T-helper 17 cell (primary cell): ENCODE measurements at regions not wholly inside any gene's neighbourhood (a gene's known extent, or its start where the extent isn't known, plus 50 kb on each side); places are given as distances from the start of the nearest gene placed in this dataset.

Source experiments
- ATAC-seq: fragments of 150-1000 bp; cut with Tn5 transposase; 2 replicates; pipeline ENCODE4 v1.10.0; 2021; ENCODE audit warnings: mild to moderate bottlenecking, moderate library complexity
- DNase-seq, 3 donors: peaks; one replicate each; pipeline versions ENCODE4 v3.0.0 to v3.0.0-alpha.2; 2020 to 2021
- H3K9me3 ChIP-seq: one replicate; pipeline ENCODE4 v1.7.0; 2013; ENCODE audit warnings: low read length, mild to moderate bottlenecking; ENCODE audit not compliant: control insufficient read depth, poor library complexity, severe bottlenecking
- H3K27ac Mint-ChIP-seq: one replicate; pipeline ENCODE4 v1.8.0; 2022; ENCODE audit warnings: mild to moderate bottlenecking, moderate library complexity, mixed read lengths
- H3K27me3 Mint-ChIP-seq: one replicate; pipeline ENCODE4 v1.8.0; 2022; ENCODE audit warnings: mixed read lengths
- H3K36me3 Mint-ChIP-seq: one replicate; pipeline ENCODE4 v1.8.0; 2022; ENCODE audit warnings: low read depth, mixed read lengths
- H3K4me1 Mint-ChIP-seq: one replicate; pipeline ENCODE4 v1.8.0; 2022; ENCODE audit warnings: mild to moderate bottlenecking, mixed read lengths
- H3K4me3 Mint-ChIP-seq: one replicate; pipeline ENCODE4 v1.8.0; 2022; ENCODE audit warnings: mild to moderate bottlenecking, moderate library complexity, mixed read lengths

- no peaks in the 10 kb centered on the region for H3K36me3 Mint-ChIP-seq
- no peaks in the 10 kb centered on the region for H3K9me3 ChIP-seq
- DNase-seq: no peak
- H3K4me3 Mint-ChIP-seq: no peak overlapping the region
- no peaks in the 10 kb centered on the region for H3K27me3 Mint-ChIP-seq
- no peak for ATAC-seq
- H3K27ac Mint-ChIP-seq: no peak overlapping the region
- no peaks in the 10 kb centered on the region for H3K4me1 Mint-ChIP-seq
Observed at GRCh38 chr7:136807598-136807997, 60.9 kb upstream of the CHRM2 start.

- ATAC-seq (no peak), DNase-seq (no peak)
- H3K36me3 Mint-ChIP-seq: no peaks in the 10 kb centered on the region
- H3K9me3 ChIP-seq: no peaks in the 10 kb centered on the region
- H3K4me1 Mint-ChIP-seq: no peaks in the 10 kb centered on the region
- H3K27me3 Mint-ChIP-seq: no peaks in the 10 kb centered on the region
- H3K27ac Mint-ChIP-seq: no peak overlapping the region
- H3K4me3 Mint-ChIP-seq: no peak overlapping the region
Observed at GRCh38 chr7:136803028-136803427, 65.4 kb upstream of the CHRM2 start.

- Mint-ChIP-seq H3K4me3 (no peak overlapping the region), H3K36me3 (no peaks in the 10 kb centered on the region), H3K4me1 (no peaks in the 10 kb centered on the region), H3K27me3 (no peaks in the 10 kb centered on the region), H3K27ac (no peak overlapping the region)
- DNase-seq: no peak
- ATAC-seq: no peak
- H3K9me3 ChIP-seq: no peaks in the 10 kb centered on the region
Observed at GRCh38 chr7:136783934-136784333, 84.5 kb upstream of the CHRM2 start.

GRCh38 chr7:136741941-136742340 is 126.5 kb upstream of the CHRM2 start:
- no peaks in the 10 kb centered on the region for H3K9me3 ChIP-seq
- Mint-ChIP-seq H3K27ac (no peak overlapping the region), H3K4me3 (no peak overlapping the region), H3K4me1 (no peaks in the 10 kb centered on the region), H3K36me3 (no peaks in the 10 kb centered on the region), H3K27me3 (no peaks in the 10 kb centered on the region)
- DNase-seq (no peak), ATAC-seq (no peak)

- DNase-seq (no peak), ATAC-seq (no peak)
- no peaks in the 10 kb centered on the region for H3K9me3 ChIP-seq
- no peaks in the 10 kb centered on the region for H3K36me3 Mint-ChIP-seq
- H3K27me3 Mint-ChIP-seq: no peaks in the 10 kb centered on the region
- no peak overlapping the region for H3K27ac Mint-ChIP-seq
- H3K4me3 Mint-ChIP-seq: no peak overlapping the region
- H3K4me1 Mint-ChIP-seq: no peaks in the 10 kb centered on the region
Observed at GRCh38 chr7:136728945-136729344, 139.5 kb upstream of the CHRM2 start.

- no peaks in the 10 kb centered on the region for H3K9me3 ChIP-seq
- no peaks in the 10 kb centered on the region for H3K4me1 Mint-ChIP-seq
- H3K27me3 Mint-ChIP-seq: no peaks in the 10 kb centered on the region
- no peak overlapping the region for H3K27ac Mint-ChIP-seq
- no peak overlapping the region for H3K4me3 Mint-ChIP-seq
- no peaks in the 10 kb centered on the region for H3K36me3 Mint-ChIP-seq
- ATAC-seq (no peak), DNase-seq (no peak)
Observed at GRCh38 chr7:136726460-136726859, 142.0 kb upstream of the CHRM2 start.

GRCh38 chr7:136717910-136718557 is 150.4 kb upstream of the CHRM2 start:
- Mint-ChIP-seq H3K4me1 (no peaks in the 10 kb centered on the region), H3K36me3 (no peaks in the 10 kb centered on the region), H3K27me3 (no peaks in the 10 kb centered on the region), H3K4me3 (no peak overlapping the region), H3K27ac (no peak overlapping the region)
- no peak for DNase-seq
- H3K9me3 ChIP-seq: no peaks in the 10 kb centered on the region
- no peak for ATAC-seq

- Mint-ChIP-seq H3K4me1 (no peaks in the 10 kb centered on the region), H3K27me3 (no peaks in the 10 kb centered on the region), H3K27ac (no peak overlapping the region), H3K4me3 (no peak overlapping the region), H3K36me3 (no peaks in the 10 kb centered on the region)
- DNase-seq (no peak), ATAC-seq (no peak)
- no peaks in the 10 kb centered on the region for H3K9me3 ChIP-seq
Observed at GRCh38 chr7:136714062-136714461, 154.4 kb upstream of the CHRM2 start.

- no peak for ATAC-seq
- H3K27me3 Mint-ChIP-seq: no peaks in the 10 kb centered on the region
- DNase-seq: no peak
- H3K36me3 Mint-ChIP-seq: no peaks in the 10 kb centered on the region
- no peak overlapping the region for H3K4me3 Mint-ChIP-seq
- H3K27ac Mint-ChIP-seq: no peak overlapping the region
- no peaks in the 10 kb centered on the region for H3K9me3 ChIP-seq
- H3K4me1 Mint-ChIP-seq: no peaks in the 10 kb centered on the region
Observed at GRCh38 chr7:136710751-136711150, 157.7 kb upstream of the CHRM2 start.

- DNase-seq: no peak
- no peaks in the 10 kb centered on the region for H3K27me3 Mint-ChIP-seq
- ATAC-seq: no peak
- no peak overlapping the region for H3K27ac Mint-ChIP-seq
- no peaks in the 10 kb centered on the region for H3K4me1 Mint-ChIP-seq
- no peaks in the 10 kb centered on the region for H3K36me3 Mint-ChIP-seq
- H3K9me3 ChIP-seq: no peaks in the 10 kb centered on the region
- H3K4me3 Mint-ChIP-seq: no peak overlapping the region
Observed at GRCh38 chr7:136709876-136710275, 158.6 kb upstream of the CHRM2 start.

- ATAC-seq (no peak), DNase-seq (no peak)
- H3K27me3 Mint-ChIP-seq: no peaks in the 10 kb centered on the region
- no peak overlapping the region for H3K27ac Mint-ChIP-seq
- no peak overlapping the region for H3K4me3 Mint-ChIP-seq
- H3K9me3 ChIP-seq: no peaks in the 10 kb centered on the region
- no peaks in the 10 kb centered on the region for H3K36me3 Mint-ChIP-seq
- H3K4me1 Mint-ChIP-seq: no peaks in the 10 kb centered on the region
Observed at GRCh38 chr7:136702913-136703312, 165.5 kb upstream of the CHRM2 start.

GRCh38 chr7:136698977-136699376 is 169.5 kb upstream of the CHRM2 start:
- Mint-ChIP-seq H3K36me3 (no peaks in the 10 kb centered on the region), H3K27ac (no peak overlapping the region), H3K4me1 (no peaks in the 10 kb centered on the region), H3K4me3 (no peak overlapping the region), H3K27me3 (no peaks in the 10 kb centered on the region)
- no peak for ATAC-seq
- DNase-seq: no peak
- H3K9me3 ChIP-seq: no peaks in the 10 kb centered on the region

GRCh38 chr7:136698231-136698630 is 170.2 kb upstream of the CHRM2 start:
- no peaks in the 10 kb centered on the region for H3K9me3 ChIP-seq
- no peak for ATAC-seq
- no peak for DNase-seq
- Mint-ChIP-seq H3K4me3 (no peak overlapping the region), H3K27ac (no peak overlapping the region), H3K27me3 (no peaks in the 10 kb centered on the region), H3K36me3 (no peaks in the 10 kb centered on the region), H3K4me1 (no peaks in the 10 kb centered on the region)

- no peaks in the 10 kb centered on the region for H3K9me3 ChIP-seq
- H3K27ac Mint-ChIP-seq: no peak overlapping the region
- ATAC-seq (no peak), DNase-seq (no peak)
- H3K4me3 Mint-ChIP-seq: no peak overlapping the region
- no peaks in the 10 kb centered on the region for H3K36me3 Mint-ChIP-seq
- H3K27me3 Mint-ChIP-seq: no peaks in the 10 kb centered on the region
- no peaks in the 10 kb centered on the region for H3K4me1 Mint-ChIP-seq
Observed at GRCh38 chr7:136697271-136697670, 171.2 kb upstream of the CHRM2 start.
